A673 (cell line): ENCODE measurements at regions not wholly inside any gene's neighbourhood (a gene's known extent, or its start where the extent isn't known, plus 50 kb on each side); places are given as distances from the start of the nearest gene placed in this dataset.

Source experiments
- BruUV-seq: library from RNA; stranded (reverse); fragments of 400-500 nt; replicated peaks from 2 replicates; lab custom pipeline; 2021; lab: Mats Ljungman, UMichigan
- CTCF ChIA-PET: fragments of 300-600 bp; sonication (Branson Sonifier 250); formaldehyde crosslinking; loops from one replicate; lab custom pipeline; 2022; ENCODE audit warnings: antibody characterized with exemption; lab: Charles Lee
- POLR2A ChIA-PET: fragments of 300-600 bp; sonication (Branson Sonifier 250); formaldehyde crosslinking; loops from one replicate; lab custom pipeline; 2022; ENCODE audit warnings: antibody characterized with exemption; ENCODE audit not compliant: low non-redundant PET; lab: Charles Lee
- DNase-seq: peaks from one replicate; pipeline ENCODE4 v3.0.0-alpha.2; 2015; ENCODE audit warnings: low spot score
- H3K27ac ChIP-seq: fragments of 200-600 bp; sonication (generic); 2 replicates; pipeline ENCODE4 v1.5.1; 2016; ENCODE audit warnings: mixed run types, low read depth, mild to moderate bottlenecking, mixed read lengths, antibody characterized with exemption, low read length; ENCODE audit not compliant: poor library complexity, severe bottlenecking
- H3K27me3 ChIP-seq: fragments of 200-600 bp; sonication (generic); replicated peaks from 2 replicates; pipeline ENCODE4 v1.6.1; 2017; ENCODE audit warnings: mixed run types, low read depth, mild to moderate bottlenecking, mixed read lengths, antibody characterized with exemption, low read length; ENCODE audit not compliant: insufficient read depth, poor library complexity
- H3K36me3 ChIP-seq: fragments of 200-600 bp; sonication (generic); 2 replicates; pipeline ENCODE4 v1.6.1; 2016; ENCODE audit warnings: mixed run types, mild to moderate bottlenecking, mixed read lengths, antibody characterized with exemption, low read length; ENCODE audit not compliant: insufficient read depth, poor library complexity, severe bottlenecking
- H3K4me1 ChIP-seq: fragments of 200-600 bp; sonication (generic); 2 replicates; pipeline ENCODE4 v1.6.1; 2017; ENCODE audit warnings: mixed run types, mild to moderate bottlenecking, mixed read lengths, antibody characterized with exemption, low read length; ENCODE audit not compliant: insufficient read depth, poor library complexity, severe bottlenecking
- H3K4me3 ChIP-seq: fragments of 200-600 bp; sonication (generic); 2 replicates; pipeline ENCODE4 v1.5.1; 2016; ENCODE audit warnings: low read depth, mixed run types, mild to moderate bottlenecking, mixed read lengths, low read length; ENCODE audit not compliant: poor library complexity, severe bottlenecking
- H3K9me3 ChIP-seq: fragments of 200-600 bp; sonication (generic); 2 replicates; pipeline ENCODE4 v1.6.1; 2016; ENCODE audit warnings: mixed run types, low read depth, mild to moderate bottlenecking, mixed read lengths, antibody characterized with exemption, low read length; ENCODE audit not compliant: poor library complexity, severe bottlenecking
- CTCF ChIP-seq: fragments of 300-800, 200-600 bp; sonication (generic); conservative IDR thresholded peaks from 2 replicates; pipeline ENCODE4 v1.5.1; 2017; ENCODE audit warnings: low read depth, mild to moderate bottlenecking, antibody characterized with exemption, low read length, moderate library complexity, mixed read lengths
- EZH2 ChIP-seq: fragments of 200-600 bp; sonication (generic); IDR thresholded peaks from 2 replicates; pipeline ENCODE4 v1.6.1; 2017; ENCODE audit warnings: borderline replicate concordance, low read depth, mild to moderate bottlenecking, mixed read lengths, antibody characterized with exemption, low read length; ENCODE audit not compliant: poor library complexity, severe bottlenecking
- intact Hi-C: fragments of 100-400 bp; cut with micrococcal nuclease; formaldehyde crosslinking; loops from one replicate; pipeline ENCODE4 v1.10.0; 2022; ENCODE audit not compliant: unreplicated experiment

DNA sequence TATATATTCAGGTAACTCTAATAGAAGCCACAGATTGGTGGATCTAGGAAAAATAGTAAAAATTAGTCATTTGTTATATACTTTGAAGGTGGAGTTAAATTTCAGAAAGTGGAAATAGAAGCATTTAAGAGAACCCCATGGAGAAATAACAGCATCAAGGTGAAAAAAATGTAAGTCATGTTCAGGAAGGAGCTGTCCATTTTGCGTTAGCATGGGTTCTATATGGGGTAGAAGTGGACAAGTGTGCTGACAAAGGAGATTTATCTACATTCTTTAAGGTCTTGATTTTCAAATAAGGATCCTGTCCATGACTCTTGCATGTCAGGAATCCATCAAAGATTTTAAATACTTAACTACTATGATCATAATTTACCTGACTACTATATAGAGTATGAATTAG is 50.2 kb upstream of the ROBO1 start:
- BruUV-seq, result no TSS peak
- Histone ChIP-seq H3K4me3 (no peak overlapping the region), H3K4me1 (no peaks in the 10 kb centered on the region), H3K36me3 (no peaks in the 10 kb centered on the region), H3K27me3 (no peaks in the 10 kb centered on the region), H3K9me3 (peaks cover 12% of the 10 kb centered on the region), H3K27ac (no peak overlapping the region)
- no peak for DNase-seq
- intact Hi-C loops, result no loop called here
- ChIA-PET POLR2A (no interaction called here), CTCF (interaction anchor here (1.1 kb wide), 1 partner anchor 1254 kb away, joined by 4 read pairs; no protein-coding TSS in a partner anchor)
- no peak for TF ChIP-seq CTCF
- no peak for TF ChIP-seq EZH2
